ENCODE measurements at regions not wholly inside any gene's neighbourhood (a gene's known extent, or its start where the extent isn't known, plus 50 kb on each side); places are given as distances from the start of the nearest gene placed in this dataset.

GRCh38 chr13:73406454-73406853 lies 347.6 kb downstream of the KLF5 start:
- no peak for DNase-seq (ENCODE audit: low read depth)
- no peaks in the 10 kb centered on the region for H3K9me3 Mint-ChIP-seq (ENCODE audit: unreplicated experiment)
- FAIRE-seq = no peak
- H3K4me1 Mint-ChIP-seq (ENCODE audit: low read depth, unreplicated experiment) = no peaks in the 10 kb centered on the region
- H3K4me3 Mint-ChIP-seq (ENCODE audit: unreplicated experiment) = no peak overlapping the region
- no peak overlapping the region for H3K27ac Mint-ChIP-seq (ENCODE audit: unreplicated experiment)
- H3K9ac ChIP-seq (ENCODE audit: low read length) = no peak overlapping the region
- H3K36me3 ChIP-seq (ENCODE audit: insufficient read depth, low read length) = no peaks in the 10 kb centered on the region
- no peak overlapping the region for H3K4me3 ChIP-seq (ENCODE audit: insufficient read depth, low read depth, low read length)
- H3K27me3 ChIP-seq (ENCODE audit: insufficient read depth, low read length) = no peaks in the 10 kb centered on the region
- no peak overlapping the region for H2AFZ ChIP-seq (ENCODE audit: low read depth, low read length)
- no peaks in the 10 kb centered on the region for H3K4me1 ChIP-seq (ENCODE audit: insufficient read depth, low read length)
- no peak overlapping the region for H3K27ac ChIP-seq (ENCODE audit: low read depth, low read length)
- H3K36me3 Mint-ChIP-seq (ENCODE audit: low read depth, unreplicated experiment) = no peaks in the 10 kb centered on the region
- no peaks in the 10 kb centered on the region for H3K27me3 Mint-ChIP-seq (ENCODE audit: low read depth, unreplicated experiment)
- H4K20me1 ChIP-seq (ENCODE audit: insufficient read depth, low read length) = no peaks in the 10 kb centered on the region
- H3K79me2 ChIP-seq (ENCODE audit: insufficient read depth, low read length) = no peaks in the 10 kb centered on the region
- H3K4me2 ChIP-seq (ENCODE audit: low read length) = no peak overlapping the region
- H3K9me3 ChIP-seq (ENCODE audit: insufficient read depth, low read depth, low read length) = no peaks in the 10 kb centered on the region
- TF ChIP-seq EZH2 (IDR thresholded peaks at IDR 0.05; ENCODE audit: insufficient read depth, low read length) (no peak), CTCF (IDR thresholded peaks at IDR 0.05; ENCODE audit: insufficient read depth, low read depth, low read length) (no peak)

- FAIRE-seq (no peak), DNase-seq (ENCODE audit: low read depth) (no peak)
Measured at GRCh38 chr13:73404581-73404980, 345.8 kb downstream of the KLF5 start.

More at GRCh38 chr13:73404581-73404980, 345.8 kb downstream of the KLF5 start:
- H4K20me1 ChIP-seq (ENCODE audit: insufficient read depth, low read length) = no peaks in the 10 kb centered on the region
- TF ChIP-seq CTCF (IDR thresholded peaks at IDR 0.05; ENCODE audit: insufficient read depth, low read depth, low read length) (no peak), EZH2 (IDR thresholded peaks at IDR 0.05; ENCODE audit: insufficient read depth, low read length) (no peak)
- no peaks in the 10 kb centered on the region for H3K4me1 Mint-ChIP-seq (ENCODE audit: low read depth, unreplicated experiment)
- no peaks in the 10 kb centered on the region for H3K36me3 Mint-ChIP-seq (ENCODE audit: low read depth, unreplicated experiment)
- H3K4me3 ChIP-seq (ENCODE audit: insufficient read depth, low read depth, low read length) = no peak overlapping the region
- H3K36me3 ChIP-seq (ENCODE audit: insufficient read depth, low read length) = no peaks in the 10 kb centered on the region
- H3K27ac Mint-ChIP-seq (ENCODE audit: unreplicated experiment) = no peak overlapping the region
- no peaks in the 10 kb centered on the region for H3K27me3 ChIP-seq (ENCODE audit: insufficient read depth, low read length)
- H3K9me3 Mint-ChIP-seq (ENCODE audit: unreplicated experiment) = no peaks in the 10 kb centered on the region
- no peaks in the 10 kb centered on the region for H3K9me3 ChIP-seq (ENCODE audit: insufficient read depth, low read depth, low read length)
- no peak overlapping the region for H3K4me2 ChIP-seq (ENCODE audit: low read length)
- no peak overlapping the region for H2AFZ ChIP-seq (ENCODE audit: low read depth, low read length)
- no peak overlapping the region for H3K4me3 Mint-ChIP-seq (ENCODE audit: unreplicated experiment)
- no peaks in the 10 kb centered on the region for H3K27me3 Mint-ChIP-seq (ENCODE audit: low read depth, unreplicated experiment)
- peaks cover 2% of the 10 kb centered on the region for H3K4me1 ChIP-seq (ENCODE audit: insufficient read depth, low read length)
- H3K9ac ChIP-seq (ENCODE audit: low read length) = no peak overlapping the region
- H3K27ac ChIP-seq (ENCODE audit: low read depth, low read length) = no peak overlapping the region
- no peaks in the 10 kb centered on the region for H3K79me2 ChIP-seq (ENCODE audit: insufficient read depth, low read length)
